Fibroblast of pulmonary artery (primary cell): ENCODE measurements at regions not wholly inside any gene's neighbourhood (a gene's known extent, or its start where the extent isn't known, plus 50 kb on each side); places are given as distances from the start of the nearest gene placed in this dataset.
A peak's percentile ranks its signal among the peaks of the same experiment; 100 is the strongest.

Source experiments
- DNase-seq: peaks from one replicate; pipeline ENCODE4 v3.0.0-alpha.2; 2010; ENCODE audit warnings: low read depth
- H3K4me3 ChIP-seq: replicated peaks from 2 replicates; pipeline ENCODE4 v1.5.1; 2011; ENCODE audit warnings: low read depth, mild to moderate bottlenecking, control low read depth, low read length, moderate library complexity
- CTCF ChIP-seq: IDR thresholded peaks from 2 replicates; pipeline ENCODE4 v1.5.1; 2011; ENCODE audit warnings: mild to moderate bottlenecking, control low read depth, low read length, inconsistent platforms; ENCODE audit errors: missing control alignments

GRCh38 chr12:114167431-114167830 lies 201.3 kb upstream of the RBM19 start:
- peak; percentile 46 for DNase-seq
- no peak for TF ChIP-seq CTCF
- H3K4me3 ChIP-seq = no peak overlapping the region

- DNase-seq = peak; percentile 68
- peak; percentile 64 for TF ChIP-seq CTCF
- H3K4me3 ChIP-seq = no peak overlapping the region
These were observed 200.2 kb upstream of the RBM19 start for GRCh38 chr12:114166362-114166761.

GRCh38 chr12:114165921-114166320 lies 199.8 kb upstream of the RBM19 start:
- no peak overlapping the region for H3K4me3 ChIP-seq
- DNase-seq = peak; percentile 10
- TF ChIP-seq CTCF = no peak

GRCh38 chr12:114164351-114164750 lies 198.2 kb upstream of the RBM19 start:
- no peak overlapping the region for H3K4me3 ChIP-seq
- DNase-seq = no peak
- no peak for TF ChIP-seq CTCF

GRCh38 chr12:114163771-114164170 lies 197.6 kb upstream of the RBM19 start:
- H3K4me3 ChIP-seq = no peak overlapping the region
- DNase-seq = peak; percentile 72
- TF ChIP-seq CTCF = no peak

- no peak for DNase-seq
- no peak overlapping the region for H3K4me3 ChIP-seq
- TF ChIP-seq CTCF = no peak
These were observed 194.3 kb upstream of the RBM19 start for GRCh38 chr12:114160445-114160844.

- no peak overlapping the region for H3K4me3 ChIP-seq
- DNase-seq = peak; percentile 31
- no peak for TF ChIP-seq CTCF
These were observed 186.8 kb upstream of the RBM19 start for GRCh38 chr12:114152890-114153289.
